ENCODE measurements at regions not wholly inside any gene's neighbourhood (a gene's known extent, or its start where the extent isn't known, plus 50 kb on each side); places are given as distances from the start of the nearest gene placed in this dataset.

GRCh38 chrX:9357518-9358114, 107.2 kb upstream of the TBL1X start:
- Histone ChIP-seq H3K4me1 (ENCODE audit: control insufficient read depth, insufficient read depth, low read length) (peaks cover 4% of the 10 kb centered on the region), H2AFZ (replicated peaks; ENCODE audit: low read length, poor library complexity) (no peak overlapping the region), H2AK5ac (ENCODE audit: low read depth, low read length) (no peak overlapping the region), H3K79me1 (ENCODE audit: low read depth in 1 of 2, low read length in 2 of 2) (no peaks in the 10 kb centered on the region), H2BK5ac (ENCODE audit: low read depth, low read length, poor library complexity, severe bottlenecking) (no peak overlapping the region), H3K56ac (ENCODE audit: extremely low read depth, insufficient read depth, low read length) (no peak overlapping the region), H4K5ac (ENCODE audit: low read depth, low read length) (no peak overlapping the region), H3K36me3 (ENCODE audit: control insufficient read depth, insufficient read depth, low read length) (no peaks in the 10 kb centered on the region), H3K14ac (replicated peaks; ENCODE audit: low read depth, low read length) (no peak overlapping the region), H4K8ac (ENCODE audit: low read depth in 2 of 2, low read length in 2 of 2) (no peak overlapping the region), H3K4ac (ENCODE audit: low read depth, low read length) (no peak overlapping the region), H3K9me3 (ENCODE audit: control insufficient read depth, insufficient read depth, low read length) (no peaks in the 10 kb centered on the region; the same call in 1 of the 2 replicates), H4K91ac (ENCODE audit: insufficient read depth, low read depth, low read length) (no peak overlapping the region), H2BK120ac (ENCODE audit: low read depth, low read length) (no peak overlapping the region), H3K18ac (ENCODE audit: low read depth, low read length) (no peak overlapping the region), H3K4me2 (ENCODE audit: low read depth, low read length) (no peak overlapping the region), H3K27me3 (ENCODE audit: control insufficient read depth, insufficient read depth, low read length) (no peaks in the 10 kb centered on the region), H3K27ac (ENCODE audit: insufficient read depth, low read length) (no peak overlapping the region), H3K23ac (ENCODE audit: low read depth, low read length) (no peak overlapping the region), H3K9ac (ENCODE audit: low read depth, low read length) (no peak overlapping the region), H3K4me3 (ENCODE audit: insufficient read depth, low read depth, low read length) (no peak overlapping the region), H2BK20ac (ENCODE audit: low read depth, low read length) (no peak overlapping the region), H2BK15ac (ENCODE audit: low read depth, low read length) (no peak overlapping the region), H4K20me1 (ENCODE audit: insufficient read depth, low read length) (no peaks in the 10 kb centered on the region), H3K9me1 (ENCODE audit: insufficient read depth, low read length) (0 out of 2 replicates have a peak, but pooled peaks cover 2% of the 10 kb centered on the region), H2AK9ac (replicated peaks; ENCODE audit: low read depth, low read length, poor library complexity) (no peak overlapping the region)
- in situ Hi-C loops (cut with MboI; ENCODE audit: low sequenced_read_pairs) (loop anchor here (10.0 kb wide), 1 partner anchor 97 kb away; no protein-coding TSS in a partner anchor), intact Hi-C loops (cut with micrococcal nuclease) (no loop called here), dilution Hi-C loops (cut with HindIII; ENCODE audit: low sequenced_read_pairs, unreplicated experiment) (no loop called here)
- BruUV-seq (replicated peaks), result no TSS peak
- WGBS, 2 experiments (ENCODE audit: extremely low coverage in 2 of 2, insufficient read length in 1 of 2), result no CpG with 5 or more reads among the region's 7 CpGs
- no peak for DNase-seq
- ChIA-PET POLR2A (ENCODE audit: unreplicated experiment) (no interaction called here), CTCF (interaction anchor here (0.6 kb wide), 1 partner anchor 386 kb away, joined by 3 read pairs; no protein-coding TSS in a partner anchor)
- TF ChIP-seq BHLHE40 (IDR thresholded peaks at IDR 0.05; ENCODE audit: low read depth, low read length), result no peak
- TF ChIP-seq NFE2L2 (IDR thresholded peaks at IDR 0.05; ENCODE audit: low read depth, low read length), result no peak
- TF ChIP-seq MAFK (IDR thresholded peaks at IDR 0.05; ENCODE audit: low read depth, low read length), result peak; percentile 51; the same call in 1 of the 2 replicates
- ATAC-seq (ENCODE audit: low read depth), result no peak

All from IMR-90 (cell line).